ENCODE measurements at regions not wholly inside any gene's neighbourhood (a gene's known extent, or its start where the extent isn't known, plus 50 kb on each side); places are given as distances from the start of the nearest gene placed in this dataset.
"Not testable (repeated sequence)": the region's sequence is repeated elsewhere in the genome, so short reads cannot be mapped to it uniquely, and the experiment has no call there.

DNA sequence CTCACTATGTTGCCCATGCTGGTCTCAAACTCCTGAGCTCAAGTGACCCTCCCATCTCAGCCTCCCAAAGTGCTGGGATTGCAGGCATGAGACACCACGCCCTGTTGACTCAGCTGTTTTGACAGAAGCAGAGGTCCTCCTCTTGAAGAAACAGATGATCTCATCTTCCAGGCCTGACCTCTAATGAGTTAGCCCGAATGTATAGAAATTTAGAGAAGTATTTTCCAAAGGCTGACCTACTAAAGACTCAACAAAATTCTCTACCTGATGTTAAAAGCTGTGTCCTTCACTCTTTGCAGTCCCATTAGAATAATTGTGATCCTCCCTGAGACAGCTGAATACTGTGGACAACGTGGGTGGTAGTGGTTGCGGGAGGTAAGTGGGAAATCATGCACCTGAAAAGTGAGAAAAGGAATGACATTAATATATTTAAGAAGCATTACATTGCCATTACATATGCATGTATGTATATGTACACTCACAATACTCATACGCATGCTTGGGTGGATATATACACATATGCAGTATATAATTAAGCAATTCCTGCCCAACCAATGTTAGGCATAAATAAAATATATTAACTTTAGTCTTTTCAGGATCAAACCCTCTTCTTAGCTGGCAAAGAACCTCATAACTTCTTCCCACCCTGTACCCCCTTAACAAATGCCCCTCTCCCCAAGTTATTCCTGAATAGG, 204.6 kb upstream of the NR2F2 start:
- DNase-seq = no peak

DNA sequence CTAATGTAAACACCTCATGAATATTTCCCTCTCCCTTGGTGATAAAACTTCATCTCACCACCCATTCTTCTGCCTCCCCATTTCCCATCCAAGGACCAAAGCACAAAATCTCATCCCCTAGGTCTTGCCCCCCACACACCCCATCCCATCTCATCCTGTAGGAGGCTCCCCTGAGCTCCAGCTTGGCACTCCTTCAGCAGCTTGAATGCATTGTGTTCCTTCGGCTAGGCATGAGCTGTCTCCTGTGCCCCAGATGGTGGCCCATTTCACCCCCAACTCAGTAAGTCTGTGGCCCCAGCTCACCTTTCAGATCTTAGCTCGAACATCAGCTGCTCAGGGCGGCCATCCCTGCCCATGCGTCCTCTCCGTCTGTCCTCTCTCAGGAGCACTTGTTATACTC, 203.6 kb upstream of the NR2F2 start:
- DNase-seq = no peak

GRCh38 chr15:96130734-96131133, 199.8 kb upstream of the NR2F2 start:
- no peak for DNase-seq

DNA sequence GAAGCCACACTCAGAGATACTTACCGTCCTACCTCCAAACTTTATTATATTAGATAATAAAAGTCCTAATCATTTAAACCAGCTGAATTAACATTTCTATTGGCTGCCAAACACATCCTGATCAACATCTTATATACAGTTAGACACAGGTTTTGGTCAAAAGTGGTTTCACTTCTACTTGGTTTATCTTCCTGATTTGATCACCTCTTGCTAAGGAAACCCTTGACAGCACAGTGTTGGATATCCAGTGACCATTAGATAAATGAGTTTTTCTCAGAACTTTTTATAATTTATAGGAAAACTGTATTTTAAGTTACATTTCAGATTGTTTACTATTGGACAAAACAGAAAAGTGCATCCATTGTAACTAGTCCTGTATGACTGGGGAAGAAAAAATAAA, 198.4 kb upstream of the NR2F2 start:
- DNase-seq = no peak

- no peak for DNase-seq
Observed at GRCh38 chr15:96135166-96136093, 195.1 kb upstream of the NR2F2 start.

DNA sequence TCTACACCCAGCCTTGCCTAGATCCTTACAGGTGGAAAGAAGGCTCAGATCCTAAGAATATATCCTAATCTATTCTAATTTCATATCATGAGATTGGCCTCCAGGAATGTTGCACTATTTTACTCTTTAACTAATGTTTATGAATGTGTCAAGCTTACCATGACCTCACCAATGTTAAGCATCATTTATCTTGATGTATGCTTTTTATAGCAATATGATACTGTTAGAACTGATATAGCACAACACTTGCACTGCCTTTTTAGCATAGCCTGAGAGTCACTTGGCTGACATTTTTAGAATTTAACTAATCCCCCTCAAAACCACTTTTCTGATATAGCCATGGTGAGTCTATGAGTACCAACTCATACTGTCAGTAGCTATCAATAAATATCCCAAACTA, 191.5 kb upstream of the NR2F2 start:
- DNase-seq = no peak

GRCh38 chr15:96142498-96142897, 188.0 kb upstream of the NR2F2 start:
- no peak for DNase-seq

GRCh38 chr15:96144734-96145133, 185.8 kb upstream of the NR2F2 start:
- DNase-seq = no peak

- DNase-seq = no peak
Observed at GRCh38 chr15:96146726-96147125, 183.8 kb upstream of the NR2F2 start.

- no peak for DNase-seq
Observed at GRCh38 chr15:96147267-96147666, 183.2 kb upstream of the NR2F2 start.

DNA sequence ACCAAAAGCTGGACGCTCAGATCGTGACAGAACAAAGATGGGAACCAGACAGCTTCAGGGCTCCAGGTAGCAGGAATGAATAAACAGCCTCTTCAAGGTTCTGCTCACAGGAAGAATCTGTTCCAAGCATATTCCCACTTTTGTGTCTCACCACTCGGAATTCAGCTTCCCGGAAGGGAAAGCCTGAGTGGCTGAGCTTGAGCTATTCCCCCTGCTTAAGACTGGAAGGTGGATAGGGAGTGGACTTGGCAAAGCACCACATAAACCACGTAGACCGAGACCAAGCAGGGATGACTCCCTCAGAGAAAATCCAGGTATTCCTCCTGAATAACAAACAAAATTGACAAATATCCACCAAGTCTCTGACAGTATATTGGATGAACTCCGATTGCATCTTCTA, 180.2 kb upstream of the NR2F2 start:
- no peak for DNase-seq

GRCh38 chr15:96151749-96152148, 178.8 kb upstream of the NR2F2 start:
- not testable (repeated sequence) for DNase-seq

GRCh38 chr15:96153929-96154328, 176.6 kb upstream of the NR2F2 start:
- no peak for DNase-seq

- no peak for DNase-seq
Observed at GRCh38 chr15:96158938-96159337, 171.6 kb upstream of the NR2F2 start.

DNA sequence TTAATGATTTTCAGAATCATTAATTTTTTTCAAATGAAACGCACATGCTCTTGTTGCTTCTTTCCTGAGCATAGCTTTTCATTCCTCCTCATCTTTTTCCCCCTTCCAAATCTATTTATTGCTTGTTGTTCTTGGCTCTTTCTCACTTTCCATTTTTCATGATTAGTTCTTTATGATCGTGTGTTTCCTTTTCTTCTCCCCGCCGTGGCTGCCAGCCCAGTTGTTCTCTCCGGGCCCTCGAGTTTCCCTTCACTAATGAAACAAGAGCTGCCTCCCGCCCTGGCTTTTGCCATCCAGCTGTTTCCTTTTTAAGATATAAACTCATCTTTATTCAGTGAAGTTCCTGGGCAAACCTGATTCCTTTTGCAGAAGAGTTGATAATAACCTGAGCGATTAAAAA, 170.2 kb upstream of the NR2F2 start:
- no peak for DNase-seq

- no peak for DNase-seq
Observed at GRCh38 chr15:96160800-96161199, 169.7 kb upstream of the NR2F2 start.

- DNase-seq = no peak
Observed at GRCh38 chr15:96162322-96162721, 168.2 kb upstream of the NR2F2 start.

- no peak for DNase-seq
Observed at GRCh38 chr15:96165081-96165480, 165.4 kb upstream of the NR2F2 start.

DNA sequence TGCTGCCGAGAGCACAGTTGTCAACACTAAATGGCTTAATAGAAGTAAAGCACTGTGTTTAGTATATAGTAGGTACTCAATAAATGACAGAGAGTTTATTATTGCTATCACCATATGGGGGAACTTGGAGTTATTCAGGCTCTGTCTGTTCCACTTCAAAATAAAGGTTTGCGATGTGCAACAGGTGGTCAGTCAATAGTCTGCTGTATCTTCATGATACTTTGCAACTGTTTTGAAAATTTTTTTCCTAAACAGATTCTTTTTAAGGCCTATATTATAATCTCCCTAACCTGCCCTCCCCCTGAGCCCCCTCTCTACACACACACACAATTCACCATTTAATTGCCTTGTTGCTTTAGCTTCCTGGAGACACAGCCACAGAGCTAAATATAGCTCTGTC, 164.7 kb upstream of the NR2F2 start:
- no peak for DNase-seq

GRCh38 chr15:96166223-96167200, 164.0 kb upstream of the NR2F2 start:
- no peak for DNase-seq

DNA sequence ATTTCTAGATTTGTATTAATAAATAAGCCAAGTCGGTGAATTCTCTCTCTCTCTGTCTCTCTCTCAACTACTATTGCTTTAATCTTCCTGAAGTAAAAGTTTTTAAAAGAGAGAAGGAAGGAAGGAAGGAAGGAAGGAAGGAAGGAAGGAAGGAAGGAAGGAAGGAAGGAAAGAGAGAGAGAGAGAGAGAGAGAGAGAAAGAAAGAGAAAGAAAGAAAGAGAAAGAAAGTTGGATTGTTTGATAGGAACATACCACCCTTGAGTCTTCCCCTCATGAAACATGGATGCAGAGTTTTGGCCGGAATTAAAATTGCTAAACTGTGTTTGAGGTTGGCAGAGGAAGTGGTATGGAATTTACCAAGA, 159.9 kb upstream of the NR2F2 start:
- DNase-seq = not testable (repeated sequence)

DNA sequence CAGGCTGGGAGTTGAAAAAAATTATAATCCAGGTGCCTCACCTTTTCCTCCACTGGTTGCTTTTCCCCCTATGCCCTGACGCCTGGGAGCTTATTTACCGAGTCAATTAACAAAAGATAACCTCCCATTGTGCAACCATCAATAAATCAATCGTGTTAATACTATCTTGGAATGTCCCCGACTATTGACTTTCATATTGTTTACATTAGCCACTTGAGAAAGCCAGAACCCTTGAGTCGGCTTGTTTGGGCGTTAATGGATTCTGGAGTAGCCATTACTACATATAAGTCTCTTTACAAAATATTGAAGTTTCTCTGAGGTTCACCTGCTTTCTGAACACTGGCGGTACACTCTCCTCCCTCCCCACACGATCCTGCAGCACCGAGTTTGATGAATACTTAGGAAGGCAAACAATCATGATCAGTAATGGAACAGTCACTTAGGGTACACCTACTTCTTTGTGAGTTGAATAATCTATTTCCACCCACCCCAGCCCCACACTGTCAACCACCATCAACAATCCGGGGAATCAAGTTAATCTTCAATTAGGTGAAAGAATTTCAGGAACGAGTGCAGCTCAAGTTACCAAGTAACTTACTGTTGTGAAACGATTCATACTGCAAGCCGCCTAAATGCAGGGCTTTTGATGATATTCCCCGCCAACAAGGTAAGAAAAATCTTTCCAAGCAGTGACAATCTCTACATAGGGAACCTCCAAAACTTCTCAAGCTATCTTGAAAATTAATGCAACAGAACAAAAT, 159.3 kb upstream of the NR2F2 start:
- DNase-seq = no peak
